ELR (cell line): ENCODE measurements at regions not wholly inside any gene's neighbourhood (a gene's known extent, or its start where the extent isn't known, plus 50 kb on each side); places are given as distances from the start of the nearest gene placed in this dataset.
"Not testable (repeated sequence)": the region's sequence is repeated elsewhere in the genome, so short reads cannot be mapped to it uniquely, and the experiment has no call there.

Source experiments
- DNase-seq: peaks from one replicate; pipeline ENCODE4 v3.0.0-alpha.2; 2015; ENCODE audit warnings: low read depth

- not testable (repeated sequence) for DNase-seq
Observed at GRCh38 chr1:2851918-2852317, 50.4 kb upstream of the TTC34 start.

- DNase-seq: no peak
Observed at GRCh38 chr1:2853711-2854110, 52.2 kb upstream of the TTC34 start.

GRCh38 chr1:2854151-2854550, 52.7 kb upstream of the TTC34 start:
- DNase-seq: no peak

DNA sequence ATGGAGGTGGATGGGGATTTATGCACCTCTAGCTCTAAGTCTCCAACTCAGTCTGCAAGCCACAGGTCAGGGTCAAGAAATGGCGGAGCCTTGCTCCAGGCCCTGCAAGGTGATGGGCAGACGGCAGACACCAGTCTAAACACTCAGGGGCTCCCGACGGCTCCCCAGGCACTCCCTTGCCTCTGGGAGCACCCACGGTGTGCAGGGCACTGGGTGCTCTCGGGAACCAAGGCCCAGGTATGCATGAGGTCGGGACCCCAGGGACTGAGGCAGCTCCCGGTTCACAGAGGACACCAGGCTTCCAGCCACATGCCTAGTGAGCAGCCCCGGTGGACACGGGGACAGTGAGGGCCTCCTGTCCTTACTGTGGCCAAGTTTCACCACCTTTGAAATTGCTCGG, 53.1 kb upstream of the TTC34 start:
- no peak for DNase-seq

GRCh38 chr1:2855206-2856065, 53.9 kb upstream of the TTC34 start:
- no peak for DNase-seq

DNA sequence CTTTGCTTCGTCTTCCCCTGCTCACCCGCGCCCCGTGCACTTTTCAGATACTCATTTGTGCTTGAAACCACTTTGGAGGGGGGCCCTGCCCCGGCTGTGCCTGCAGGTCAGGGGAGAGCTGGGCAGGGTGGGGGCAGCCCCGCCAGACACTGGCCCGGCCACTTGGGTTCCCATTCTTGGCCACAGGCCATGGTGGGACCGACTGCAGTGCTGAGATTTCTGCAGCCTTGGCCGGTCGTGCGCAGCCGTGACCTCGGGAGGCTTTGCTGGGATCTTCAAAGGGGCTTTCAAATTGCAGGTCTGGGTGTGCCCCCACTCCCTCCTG, 54.5 kb upstream of the TTC34 start:
- no peak for DNase-seq

DNA sequence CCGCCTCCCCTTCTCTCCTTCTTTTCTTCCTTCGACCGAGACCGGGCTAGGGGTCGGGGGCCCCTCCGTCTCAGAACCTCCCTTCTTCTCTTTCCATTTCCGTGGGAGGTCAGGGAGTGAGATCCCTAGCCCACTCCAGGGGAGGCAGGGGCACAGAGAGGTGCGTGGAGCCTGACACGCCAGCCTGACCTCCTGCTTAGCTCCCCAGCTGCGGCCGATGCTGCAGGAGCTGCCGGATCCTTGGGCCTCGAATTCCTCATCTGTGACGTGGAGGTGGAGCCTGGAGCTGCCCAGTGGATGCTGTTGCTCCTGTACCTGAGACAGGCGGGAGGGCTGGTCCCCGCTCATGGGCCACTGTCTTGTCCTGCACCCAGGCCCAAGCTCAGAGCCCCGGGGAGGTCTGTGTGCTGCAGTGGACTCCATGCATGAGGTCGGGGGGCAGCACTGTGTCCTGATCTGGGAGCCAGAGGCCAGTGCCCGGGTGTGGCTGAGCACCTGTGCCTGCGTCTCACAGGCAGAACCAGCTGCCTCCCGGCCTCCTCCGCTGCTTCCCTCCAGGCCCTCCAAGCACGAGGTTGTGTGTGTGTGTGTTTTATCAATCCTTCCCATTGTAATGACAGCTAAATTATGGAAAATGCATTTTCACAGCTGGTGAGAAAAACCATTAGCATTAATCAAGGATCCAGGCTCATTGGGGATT, 55.3 kb upstream of the TTC34 start:
- no peak for DNase-seq

DNA sequence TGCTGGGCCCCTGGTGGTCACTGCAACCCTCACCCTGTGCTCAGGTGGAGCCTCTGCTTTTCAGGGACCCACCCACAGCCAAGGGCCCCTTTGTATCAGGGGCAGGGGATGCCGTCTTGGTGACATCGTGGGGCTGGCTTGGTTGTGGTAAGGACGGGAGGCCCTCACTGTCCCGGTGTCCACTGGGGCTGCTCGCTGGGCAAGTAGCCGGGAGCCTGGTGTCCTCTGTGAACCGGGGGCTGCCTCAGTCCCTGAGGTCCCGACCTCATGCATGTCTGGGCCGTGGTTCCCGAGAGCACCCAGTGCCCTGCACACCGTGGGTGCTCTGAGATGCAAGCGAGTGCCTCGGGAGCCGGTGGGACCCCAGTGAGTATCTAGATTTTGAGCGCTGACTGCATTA, 56.0 kb upstream of the TTC34 start:
- no peak for DNase-seq

DNA sequence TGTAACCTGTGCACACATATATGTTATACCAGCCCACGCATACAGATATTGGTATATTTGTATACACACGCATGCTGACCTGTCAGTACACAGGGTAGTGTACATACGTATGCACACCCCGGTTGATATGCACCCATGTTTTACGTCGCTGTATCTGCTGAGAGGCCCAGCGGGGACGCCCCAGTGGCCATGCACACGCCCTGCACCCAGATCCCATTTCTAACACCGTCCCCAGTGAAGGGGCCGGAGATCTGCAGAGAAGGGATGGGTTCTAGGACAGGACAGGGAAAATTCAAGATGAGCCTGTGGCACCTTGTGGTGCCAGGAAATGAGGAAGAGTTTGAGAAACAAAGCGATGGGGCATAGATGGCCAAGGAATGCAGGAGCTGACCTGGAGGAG, 57.2 kb upstream of the TTC34 start:
- DNase-seq: no peak

DNA sequence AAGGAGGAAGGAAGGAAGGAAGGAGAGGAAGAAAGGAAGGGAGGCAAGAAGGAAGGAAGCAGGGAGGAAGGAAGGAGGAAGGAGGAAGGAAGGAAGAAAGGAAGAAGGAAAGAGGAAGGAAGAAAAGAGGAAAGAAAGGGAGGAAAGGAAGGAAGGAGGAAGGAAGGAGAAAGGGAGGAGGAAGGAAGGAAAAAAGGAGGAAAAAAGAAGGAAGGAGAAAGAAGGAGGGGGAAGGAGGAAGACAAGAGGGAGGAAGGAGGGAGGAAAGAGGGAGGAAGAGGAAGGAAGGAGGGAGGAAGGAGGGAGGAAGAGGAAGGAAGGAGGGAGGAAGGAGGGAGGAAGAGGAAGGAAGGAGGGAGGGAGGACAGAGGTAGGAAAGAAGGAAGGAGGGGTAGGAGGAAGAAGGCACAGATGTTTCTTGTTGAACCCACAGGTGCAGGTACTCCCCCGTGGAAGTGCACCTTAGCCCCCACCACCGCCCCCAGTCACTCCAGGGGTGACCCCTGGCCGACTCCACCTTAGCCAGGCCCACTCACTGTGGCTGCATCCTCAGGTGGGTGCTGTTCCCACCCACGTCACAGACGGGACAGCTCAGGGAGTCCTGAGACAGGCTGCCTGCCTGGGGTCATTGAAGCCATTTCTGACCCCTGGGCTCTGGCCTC, 57.9 kb upstream of the TTC34 start:
- no peak for DNase-seq

GRCh38 chr1:2859881-2860430, 58.5 kb upstream of the TTC34 start:
- no peak for DNase-seq

DNA sequence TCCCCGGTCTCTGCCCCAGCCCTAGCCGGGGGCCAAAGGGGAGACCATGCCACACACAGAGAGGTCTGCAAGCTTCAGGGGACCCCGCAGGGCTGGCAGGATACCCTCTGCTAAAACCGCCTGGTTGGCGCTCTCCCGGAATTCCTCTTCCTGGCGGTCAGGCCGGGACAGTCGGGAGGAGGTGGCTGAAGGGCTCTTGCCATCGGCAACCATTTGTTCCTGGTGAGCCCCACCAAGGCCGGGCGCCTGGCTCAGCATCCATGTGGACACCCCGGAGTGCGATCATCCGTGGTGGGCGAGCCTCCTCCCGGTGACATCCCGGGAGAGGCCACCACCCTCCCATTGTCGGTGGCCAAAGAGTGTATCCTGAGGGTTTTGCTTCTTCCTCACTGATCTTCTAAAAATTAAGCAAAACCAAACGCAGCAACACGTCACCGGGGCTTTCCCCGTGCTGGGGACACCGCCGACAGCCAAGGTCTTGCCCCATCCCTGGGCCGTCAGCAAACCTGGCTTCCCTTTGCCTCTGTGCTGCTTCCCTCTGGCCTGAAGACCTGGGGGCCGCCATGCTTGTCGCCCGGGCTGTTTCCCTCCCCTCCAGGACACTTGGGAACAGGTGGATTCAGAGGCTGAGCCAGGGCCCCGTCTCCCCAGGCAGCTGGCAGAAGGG, 59.1 kb upstream of the TTC34 start:
- DNase-seq: no peak

- DNase-seq: no peak
Observed at GRCh38 chr1:2861143-2861987, 59.9 kb upstream of the TTC34 start.

DNA sequence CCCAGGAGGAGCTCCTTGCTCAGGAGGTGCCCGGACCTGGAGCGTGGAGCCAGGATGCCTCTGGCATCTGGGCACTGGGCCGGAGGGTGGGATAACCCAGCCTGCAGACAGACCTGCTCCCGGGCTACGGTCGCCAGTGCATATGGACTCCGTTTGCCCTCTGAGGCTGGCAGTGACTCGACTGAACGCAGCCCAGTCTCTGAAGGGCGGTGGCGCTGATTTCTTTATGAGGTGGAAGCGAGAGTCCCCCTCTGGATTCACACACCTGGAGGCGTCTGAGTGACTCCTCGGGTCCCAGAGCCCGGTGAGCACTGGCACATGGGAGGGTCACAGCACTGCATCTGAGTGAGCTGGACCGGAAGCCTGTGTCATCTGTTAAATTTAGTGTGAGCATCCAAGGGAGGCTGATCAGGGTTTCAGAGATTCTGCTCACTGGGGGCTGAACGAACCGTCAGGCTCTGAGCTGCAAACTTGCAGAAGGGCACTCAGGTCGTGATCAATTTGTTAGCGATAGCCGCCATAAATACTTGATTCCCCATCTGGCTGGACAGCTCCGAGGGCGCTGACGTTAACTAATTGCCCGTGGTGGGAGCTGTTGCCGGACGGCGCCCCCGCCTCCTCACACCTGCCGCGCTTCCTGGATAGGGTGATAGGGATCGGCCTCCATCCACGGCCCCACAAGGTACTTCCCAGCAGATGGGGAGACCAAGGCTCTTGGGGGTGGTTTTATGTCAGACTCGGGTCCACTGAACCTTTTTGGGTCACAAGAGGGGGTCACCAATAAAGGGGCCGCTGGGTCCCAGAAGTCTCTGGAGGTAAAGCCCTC, 60.7 kb upstream of the TTC34 start:
- DNase-seq: no peak

DNA sequence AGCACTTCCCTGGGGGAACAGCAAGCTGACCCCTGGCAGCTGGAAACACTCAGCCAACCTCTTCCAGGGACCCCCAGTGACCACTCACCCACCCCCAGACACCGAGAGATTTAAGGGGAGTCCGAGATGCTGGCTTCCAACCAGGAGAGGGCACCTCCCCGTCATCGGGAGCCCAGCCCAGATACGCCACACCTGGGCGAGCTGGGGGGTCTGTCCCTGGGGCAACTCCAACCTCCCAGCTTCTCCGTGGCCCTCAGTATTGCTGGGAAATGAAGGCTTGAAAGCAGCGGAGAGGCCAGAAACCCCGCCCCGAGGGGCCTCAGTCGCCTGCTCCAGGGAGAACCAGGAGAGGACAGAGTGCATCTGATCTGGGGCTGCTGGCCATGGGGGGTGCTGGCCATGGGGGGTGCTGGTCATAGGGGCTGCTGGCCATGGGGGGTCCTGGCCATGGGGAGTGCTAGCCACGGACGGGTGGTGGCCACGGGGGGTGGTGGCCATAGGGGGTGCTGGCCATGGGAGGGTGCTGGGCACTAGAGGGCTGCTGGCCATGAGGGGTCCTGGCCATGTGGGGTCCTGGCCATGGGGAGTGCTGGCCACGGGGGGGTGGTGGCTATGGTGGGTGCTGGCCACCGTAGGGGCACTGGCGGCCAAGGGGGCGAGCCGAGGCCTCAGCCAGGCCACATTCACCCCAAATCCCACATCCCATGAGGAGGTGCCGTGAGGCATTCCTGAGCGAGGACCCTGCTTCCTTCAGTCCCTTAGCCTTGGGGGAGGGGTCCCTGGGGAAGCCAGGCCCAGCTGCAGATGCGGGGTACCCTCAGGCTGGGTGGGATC, 61.5 kb upstream of the TTC34 start:
- no peak for DNase-seq

DNA sequence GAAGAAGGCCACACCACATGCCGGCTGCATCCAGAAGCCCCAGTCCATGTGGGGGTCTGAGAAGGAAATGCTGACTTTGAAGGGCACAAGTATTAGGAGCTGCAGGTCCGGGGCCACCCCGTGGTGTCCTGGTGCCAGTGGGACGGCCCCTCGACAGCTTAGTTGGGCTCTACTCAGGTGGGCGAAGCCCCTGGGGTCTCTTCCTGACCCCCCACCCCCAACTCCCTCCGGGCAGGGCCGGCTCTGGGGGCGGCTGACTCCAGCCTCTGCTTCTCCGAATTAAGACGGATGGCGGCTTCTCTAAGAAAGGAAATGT, 62.1 kb upstream of the TTC34 start:
- DNase-seq: no peak

GRCh38 chr1:2864203-2864905, 62.9 kb upstream of the TTC34 start:
- DNase-seq: no peak

- no peak for DNase-seq
Observed at GRCh38 chr1:2865000-2865399, 63.5 kb upstream of the TTC34 start.
